Kidney epithelial cell (primary cell): ENCODE measurements at regions not wholly inside any gene's neighbourhood (a gene's known extent, or its start where the extent isn't known, plus 50 kb on each side); places are given as distances from the start of the nearest gene placed in this dataset.

Experiments used
- DNase-seq: peaks from one replicate; pipeline ENCODE4 v3.0.0-alpha.2; 2010; ENCODE audit warnings: low read depth
- H3K27me3 ChIP-seq: 2 replicates; pipeline ENCODE4 v1.6.0; 2011; ENCODE audit warnings: low read length; ENCODE audit not compliant: control insufficient read depth, insufficient read depth
- H3K36me3 ChIP-seq: 2 replicates; pipeline ENCODE4 v1.5.1; 2011; ENCODE audit warnings: low read length; ENCODE audit not compliant: control insufficient read depth, insufficient read depth
- H3K4me3 ChIP-seq: 2 replicates; pipeline ENCODE4 v1.5.1; 2011; ENCODE audit warnings: low read depth, mild to moderate bottlenecking, control low read depth, low read length
- TF ChIP-seq, protein P1 (sequence below): IDR thresholded peaks from 2 replicates; pipeline ENCODE4 v1.5.1; 2011; ENCODE audit warnings: mild to moderate bottlenecking, moderate library complexity, low read length, control low read depth, inconsistent platforms; ENCODE audit not compliant: insufficient read depth, poor library complexity, severe bottlenecking

DNA sequence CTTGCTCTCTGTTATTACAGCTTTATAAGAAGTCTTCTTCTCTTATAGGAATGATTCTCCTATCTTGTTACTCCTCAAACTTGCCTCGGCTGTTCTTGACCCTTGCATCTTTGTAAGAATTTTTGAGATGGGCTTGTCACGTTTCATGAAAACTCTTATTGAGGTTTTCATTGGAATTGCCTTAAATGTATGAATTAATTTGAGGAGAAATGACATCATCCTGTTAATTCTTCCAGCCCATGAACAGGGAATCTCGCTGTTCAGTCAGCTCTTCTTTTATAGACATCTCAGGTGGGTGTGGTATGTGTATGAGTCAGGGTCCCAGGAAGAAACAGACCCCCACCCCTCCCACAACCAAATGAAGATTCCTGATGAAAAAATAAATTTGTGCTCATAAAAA is 107.1 kb upstream of the MYL2 start:
- Histone ChIP-seq H3K27me3 (peaks cover 5% of the 10 kb centered on the region), H3K4me3 (no peak overlapping the region), H3K36me3 (no peaks in the 10 kb centered on the region)
- DNase-seq: no peak
- TF ChIP-seq, protein P1, sequence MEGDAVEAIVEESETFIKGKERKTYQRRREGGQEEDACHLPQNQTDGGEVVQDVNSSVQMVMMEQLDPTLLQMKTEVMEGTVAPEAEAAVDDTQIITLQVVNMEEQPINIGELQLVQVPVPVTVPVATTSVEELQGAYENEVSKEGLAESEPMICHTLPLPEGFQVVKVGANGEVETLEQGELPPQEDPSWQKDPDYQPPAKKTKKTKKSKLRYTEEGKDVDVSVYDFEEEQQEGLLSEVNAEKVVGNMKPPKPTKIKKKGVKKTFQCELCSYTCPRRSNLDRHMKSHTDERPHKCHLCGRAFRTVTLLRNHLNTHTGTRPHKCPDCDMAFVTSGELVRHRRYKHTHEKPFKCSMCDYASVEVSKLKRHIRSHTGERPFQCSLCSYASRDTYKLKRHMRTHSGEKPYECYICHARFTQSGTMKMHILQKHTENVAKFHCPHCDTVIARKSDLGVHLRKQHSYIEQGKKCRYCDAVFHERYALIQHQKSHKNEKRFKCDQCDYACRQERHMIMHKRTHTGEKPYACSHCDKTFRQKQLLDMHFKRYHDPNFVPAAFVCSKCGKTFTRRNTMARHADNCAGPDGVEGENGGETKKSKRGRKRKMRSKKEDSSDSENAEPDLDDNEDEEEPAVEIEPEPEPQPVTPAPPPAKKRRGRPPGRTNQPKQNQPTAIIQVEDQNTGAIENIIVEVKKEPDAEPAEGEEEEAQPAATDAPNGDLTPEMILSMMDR: no peak

DNA sequence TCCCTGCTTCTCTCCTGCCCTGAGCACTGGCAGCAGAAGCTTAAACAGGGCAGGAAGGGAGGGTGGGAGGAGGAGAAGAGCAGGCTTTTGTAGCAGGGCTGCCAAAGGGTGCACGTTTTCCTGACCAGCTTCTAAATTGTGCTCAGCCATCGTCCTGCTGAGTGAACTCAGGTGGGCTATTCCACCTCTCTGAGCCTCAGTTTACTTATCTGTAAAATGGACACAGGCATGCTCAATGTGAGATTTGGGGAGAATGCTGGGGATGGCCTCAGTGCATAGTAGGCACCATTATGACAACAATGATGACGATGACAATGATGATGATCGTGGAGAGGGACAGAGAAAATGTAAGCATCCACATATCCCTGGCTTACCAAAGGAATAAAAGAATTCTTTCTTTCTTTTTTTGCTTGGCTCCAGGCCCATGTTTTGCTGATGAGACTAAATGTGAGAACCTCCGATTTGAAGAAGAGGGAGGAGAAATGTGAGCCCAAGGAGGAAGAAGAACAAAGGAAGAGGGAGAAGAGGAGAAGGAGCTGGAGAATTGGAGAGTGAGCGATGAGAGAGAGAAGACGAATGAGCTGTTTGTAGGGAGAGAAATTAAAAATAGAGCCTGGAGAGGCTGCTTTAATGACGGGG is 105.5 kb upstream of the MYL2 start:
- TF ChIP-seq, protein P1: no peak
- no peak for DNase-seq
- H3K27me3 ChIP-seq: peaks cover 7% of the 10 kb centered on the region
- no peaks in the 10 kb centered on the region for H3K36me3 ChIP-seq
- no peak overlapping the region for H3K4me3 ChIP-seq

DNA sequence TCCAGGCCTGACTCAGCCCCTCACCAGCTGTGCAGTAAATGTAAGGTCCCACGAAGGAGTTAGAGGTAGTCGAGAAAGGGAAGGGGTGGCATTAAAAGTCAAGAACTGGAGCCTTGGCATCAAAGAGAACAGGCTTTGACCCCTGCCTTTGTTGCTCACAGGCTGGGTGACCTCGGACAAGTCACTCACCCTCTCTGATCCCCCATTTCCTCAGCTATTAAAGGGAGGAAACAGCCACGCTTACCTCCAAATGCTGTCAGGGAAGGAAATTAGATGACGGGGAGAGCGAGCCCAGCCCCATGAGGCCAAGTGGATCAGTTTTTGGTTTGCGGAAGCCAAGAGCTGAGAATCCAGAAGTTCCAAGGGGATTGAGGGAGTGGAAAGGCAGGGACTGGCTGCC is 104.9 kb upstream of the MYL2 start:
- Histone ChIP-seq H3K27me3 (peaks cover 7% of the 10 kb centered on the region), H3K36me3 (no peaks in the 10 kb centered on the region), H3K4me3 (no peak overlapping the region)
- TF ChIP-seq, protein P1: no peak
- DNase-seq: no peak

DNA sequence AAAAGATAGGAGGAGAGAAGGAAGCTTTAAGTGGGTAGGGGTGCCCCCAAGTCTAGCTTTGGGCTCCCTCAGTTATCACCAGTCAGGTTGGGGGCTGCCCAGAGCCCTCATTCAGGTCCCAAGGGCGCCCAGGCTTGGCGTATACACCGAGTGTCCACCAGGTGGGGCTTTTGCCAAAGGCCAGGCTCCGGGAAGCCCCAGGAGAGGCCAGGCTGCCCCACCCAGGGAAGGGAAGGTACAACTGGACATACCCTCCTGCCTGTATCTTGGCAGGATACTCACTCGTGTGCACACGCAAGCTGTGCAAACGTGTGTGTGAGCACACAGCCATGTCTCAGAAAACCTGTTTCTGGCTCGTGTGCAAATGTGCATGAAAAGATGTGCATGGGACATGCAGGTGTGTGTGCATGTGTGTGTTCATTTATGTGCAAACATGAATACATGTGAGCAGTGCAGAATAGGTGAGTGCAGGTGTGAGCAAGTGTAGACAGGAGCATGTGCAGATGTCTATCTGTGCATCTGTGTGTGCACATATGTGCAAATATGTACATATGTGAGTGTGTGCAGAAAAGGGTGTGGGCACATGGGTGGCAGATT is 103.9 kb upstream of the MYL2 start:
- Histone ChIP-seq H3K36me3 (no peaks in the 10 kb centered on the region), H3K27me3 (peaks cover 7% of the 10 kb centered on the region), H3K4me3 (no peak overlapping the region)
- TF ChIP-seq, protein P1: peak; percentile 74
- no peak for DNase-seq

DNA sequence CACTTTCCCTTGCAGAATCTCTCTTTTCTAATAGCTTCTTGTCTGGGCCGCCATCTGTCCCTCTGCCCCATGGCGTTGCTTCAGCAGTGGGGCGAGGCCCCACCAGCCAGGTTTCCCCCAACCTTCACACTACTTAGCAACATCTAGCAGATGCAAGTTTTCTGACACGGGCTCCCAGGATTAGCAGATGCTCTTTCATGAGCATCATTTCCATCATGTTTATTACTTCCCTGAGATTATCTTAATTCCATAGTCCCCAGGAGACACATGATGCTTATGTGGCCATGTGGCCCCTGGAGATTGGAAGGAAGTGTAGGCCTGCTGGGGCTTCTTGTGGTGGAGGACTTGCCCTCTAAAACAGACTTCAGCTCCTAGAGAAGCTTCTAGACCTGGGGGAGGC is 102.0 kb upstream of the MYL2 start:
- H3K36me3 ChIP-seq: no peaks in the 10 kb centered on the region
- H3K4me3 ChIP-seq: no peak overlapping the region
- TF ChIP-seq, protein P1: no peak
- H3K27me3 ChIP-seq: peaks cover 7% of the 10 kb centered on the region
- no peak for DNase-seq

DNA sequence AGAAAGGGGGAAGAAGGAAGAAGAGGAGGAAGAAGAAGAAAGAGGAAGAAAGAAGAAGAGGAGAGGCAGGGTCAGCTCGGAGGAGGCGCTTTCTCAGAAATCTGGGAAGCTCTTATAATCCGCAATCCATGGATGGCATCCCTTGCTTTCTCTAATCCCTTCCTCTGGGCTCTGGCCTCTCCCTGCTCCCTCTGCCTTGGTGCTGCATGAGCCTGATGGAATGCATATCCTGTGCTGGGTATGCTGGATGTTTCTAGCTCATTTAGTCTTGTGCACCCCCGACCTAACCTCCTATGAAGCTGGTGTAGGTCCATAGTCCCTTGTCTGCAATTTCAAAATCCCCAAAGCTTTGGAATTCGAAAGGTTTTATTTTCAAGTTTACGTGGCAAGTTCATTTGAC is 94.2 kb upstream of the MYL2 start:
- Histone ChIP-seq H3K36me3 (no peaks in the 10 kb centered on the region), H3K4me3 (no peak overlapping the region), H3K27me3 (no peaks in the 10 kb centered on the region)
- TF ChIP-seq, protein P1: no peak
- no peak for DNase-seq
